Epidermal melanocyte (primary cell): ENCODE measurements at regions not wholly inside any gene's neighbourhood (a gene's known extent, or its start where the extent isn't known, plus 50 kb on each side); places are given as distances from the start of the nearest gene placed in this dataset.

Experiments used
- DNase-seq: peaks from one replicate; pipeline ENCODE4 v3.0.0; 2011; ENCODE audit warnings: low spot score; ENCODE audit not compliant: insufficient read length

DNA sequence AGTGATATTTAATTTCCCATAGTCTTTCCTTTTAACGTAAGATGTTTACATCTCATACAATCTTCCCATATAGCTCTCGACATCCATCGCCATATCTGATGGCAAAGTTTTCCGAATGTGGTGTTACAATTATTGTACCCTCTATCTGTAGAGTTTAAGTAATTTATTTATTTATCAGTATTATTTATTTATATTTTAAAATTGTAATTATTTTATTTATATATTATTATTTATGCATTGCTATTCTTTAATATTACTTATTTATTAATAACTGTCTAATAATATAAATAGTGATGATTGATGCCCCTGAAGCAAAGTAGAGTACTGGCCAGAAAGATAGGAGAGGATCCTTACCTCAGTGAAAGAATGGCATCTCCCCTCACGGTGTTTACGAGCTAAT, 812.9 kb downstream of the VGLL3 start:
- DNase-seq = no peak

DNA sequence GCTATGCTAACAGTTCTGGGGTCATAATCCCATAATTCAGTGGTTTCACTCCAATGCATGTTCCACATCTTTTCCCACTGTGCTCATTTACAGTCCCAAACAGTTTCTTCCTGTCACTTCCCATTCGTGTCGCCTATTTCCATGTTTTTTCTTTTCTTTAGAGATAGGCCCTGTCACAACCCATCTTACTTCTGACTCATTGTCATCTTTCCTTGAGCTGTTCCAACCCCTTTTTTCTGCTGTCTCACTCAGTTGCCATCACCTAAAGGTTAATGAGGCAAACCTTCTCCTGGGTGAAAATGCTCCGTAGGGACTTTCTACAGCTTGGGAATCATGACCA, 814.5 kb downstream of the VGLL3 start:
- DNase-seq = no peak

DNA sequence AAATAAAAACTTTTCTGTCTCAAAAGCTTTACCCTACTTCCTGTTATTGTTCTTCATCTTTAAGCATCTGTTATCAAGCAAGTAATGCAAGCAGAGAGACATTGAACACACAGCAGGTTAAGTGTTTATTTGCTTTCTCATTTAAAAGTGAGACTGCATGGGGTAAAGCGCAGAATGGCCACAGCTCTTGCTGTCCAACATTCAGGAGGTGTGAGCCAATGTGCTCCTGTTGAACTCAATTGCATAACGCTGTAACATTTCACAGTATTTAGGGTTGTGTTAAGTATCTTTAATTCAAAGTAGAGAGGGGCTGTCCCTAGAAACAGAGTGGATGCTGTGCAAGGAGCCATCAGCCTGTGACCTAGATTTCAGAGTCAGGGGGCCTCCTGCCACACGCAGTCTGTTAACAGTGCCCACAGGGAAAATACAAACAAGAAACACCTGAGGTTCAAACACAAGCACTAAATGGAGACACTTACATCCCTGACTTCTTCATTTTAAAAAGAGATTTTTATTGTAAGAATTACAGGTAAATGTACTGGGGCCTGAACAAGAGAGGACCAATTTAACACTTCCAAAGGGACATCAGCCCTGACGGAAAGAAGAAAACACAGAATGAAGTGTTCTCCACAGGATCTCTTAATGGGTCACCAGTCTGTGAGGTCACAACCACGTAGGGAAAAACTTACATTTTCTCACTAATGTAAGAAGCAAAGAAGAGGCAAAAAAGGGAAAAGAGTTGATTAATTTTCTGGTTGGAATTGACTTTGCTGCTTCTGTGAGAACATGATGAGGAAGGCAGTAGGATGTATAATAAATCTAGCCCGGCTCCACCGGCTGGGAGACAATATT, 815.1 kb downstream of the VGLL3 start:
- DNase-seq = no peak

DNA sequence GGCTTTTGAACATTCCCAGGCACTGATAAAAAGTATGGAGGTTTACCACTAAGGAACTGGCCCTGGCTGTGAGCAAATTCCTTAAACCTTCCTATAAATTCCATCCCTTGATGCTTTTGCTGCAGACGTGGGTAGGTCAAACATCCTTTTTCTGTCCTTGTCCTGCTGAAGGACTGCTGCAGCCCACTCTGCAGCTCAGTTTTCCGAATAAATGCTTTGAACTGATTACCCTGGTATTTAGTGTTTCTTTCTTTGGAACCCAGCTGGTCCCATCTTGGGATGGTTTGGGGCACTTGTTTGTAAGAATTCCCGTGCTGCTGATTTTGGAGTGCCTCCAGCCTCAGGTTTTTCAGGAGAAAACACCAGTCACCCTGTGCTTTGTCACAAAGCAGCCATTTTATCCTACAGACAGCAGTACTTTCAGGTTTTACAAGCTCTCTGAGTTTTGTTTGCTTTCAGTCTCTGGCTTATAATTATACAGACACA, 815.9 kb downstream of the VGLL3 start:
- DNase-seq = no peak

DNA sequence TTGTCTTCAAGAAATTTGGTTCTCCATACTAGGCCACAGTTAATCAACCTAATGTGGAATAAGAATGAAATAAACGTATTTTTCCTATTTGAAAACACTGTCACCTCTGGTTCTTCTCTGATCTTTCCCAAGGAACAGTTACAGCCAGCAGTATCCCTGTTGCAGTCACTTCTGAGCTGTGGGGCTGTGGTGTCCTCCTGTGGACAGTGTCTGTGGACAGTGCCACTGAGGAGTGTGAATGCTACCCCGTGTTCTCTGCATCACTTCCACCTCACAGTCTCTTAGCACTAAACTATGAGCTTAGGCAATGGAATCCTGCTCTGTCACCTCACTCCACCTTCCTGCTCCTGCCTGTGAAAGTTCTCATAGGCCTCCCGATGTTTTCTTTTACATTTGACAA, 817.5 kb downstream of the VGLL3 start:
- no peak for DNase-seq

DNA sequence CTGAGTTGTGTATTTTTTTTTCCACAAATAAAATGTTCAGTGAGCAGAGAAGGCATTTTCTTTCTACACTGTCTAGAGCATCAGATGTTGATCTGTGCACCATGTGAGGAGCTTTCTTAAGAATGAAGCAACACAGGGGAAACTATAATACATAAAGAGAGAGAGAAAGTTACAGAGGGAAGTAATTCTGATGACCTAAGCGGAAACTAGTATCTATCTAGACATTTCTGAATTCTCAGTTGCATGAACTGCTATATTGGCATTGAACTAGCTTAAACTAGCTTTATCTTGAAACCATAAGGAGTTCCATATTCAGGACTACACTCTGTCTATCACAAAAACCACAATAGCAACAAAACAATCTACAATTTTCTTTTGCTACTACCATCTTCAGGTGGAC, 822.4 kb downstream of the VGLL3 start:
- no peak for DNase-seq

DNA sequence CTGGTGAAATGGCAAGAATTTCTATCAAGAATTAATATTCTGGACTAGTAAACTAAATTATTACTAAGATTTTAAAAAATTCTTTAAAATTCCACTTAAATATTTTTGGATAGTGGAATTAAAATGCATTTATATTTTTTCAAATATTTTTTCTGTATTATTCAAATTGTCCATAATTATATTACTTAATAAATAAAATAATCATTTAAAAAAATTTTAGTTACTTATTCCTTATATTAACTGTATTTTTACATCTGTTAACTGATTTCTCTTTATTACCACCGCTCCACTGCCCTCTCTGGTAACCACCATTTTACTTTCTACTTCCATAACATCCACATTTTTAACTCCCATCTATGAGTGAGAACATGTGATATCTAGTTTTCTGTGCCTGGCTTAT, 828.4 kb downstream of the VGLL3 start:
- DNase-seq = no peak

DNA sequence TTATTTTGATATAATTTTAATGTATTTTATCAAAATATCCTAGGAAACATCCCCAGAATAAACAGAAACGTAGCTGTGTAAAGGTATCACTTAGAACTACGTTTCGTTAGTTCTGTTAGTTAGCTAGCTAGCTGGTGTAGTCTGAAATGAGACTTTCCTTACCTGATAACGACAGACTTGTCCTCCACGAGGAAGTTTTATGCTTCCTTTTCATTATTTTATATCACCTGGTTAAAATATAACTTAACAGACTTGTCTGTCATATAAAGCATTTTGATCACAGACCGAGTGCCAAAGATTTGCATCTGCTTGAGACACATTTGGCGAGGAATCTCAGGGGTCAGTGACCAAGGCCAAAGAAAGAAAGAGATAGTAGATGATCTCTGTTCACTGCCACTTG, 829.5 kb downstream of the VGLL3 start:
- DNase-seq = no peak

DNA sequence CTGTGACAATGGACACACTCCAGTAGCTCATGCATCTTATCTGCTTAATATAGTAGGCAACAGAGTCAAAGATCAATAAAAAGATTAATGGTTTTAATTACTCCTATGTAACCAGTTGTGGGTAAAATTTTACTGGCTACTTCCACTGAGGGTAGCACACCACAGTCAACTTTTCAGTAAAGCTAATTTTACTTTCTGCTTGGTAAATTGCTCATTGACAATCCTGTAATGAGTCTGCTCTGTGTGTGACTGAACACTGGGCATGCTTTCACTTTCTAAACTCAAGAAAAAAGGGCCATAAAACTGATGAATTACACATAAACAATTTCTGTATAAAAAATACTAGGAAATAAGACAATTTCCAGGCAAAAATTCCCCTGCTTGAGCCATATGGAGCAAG, 838.3 kb downstream of the VGLL3 start:
- no peak for DNase-seq

DNA sequence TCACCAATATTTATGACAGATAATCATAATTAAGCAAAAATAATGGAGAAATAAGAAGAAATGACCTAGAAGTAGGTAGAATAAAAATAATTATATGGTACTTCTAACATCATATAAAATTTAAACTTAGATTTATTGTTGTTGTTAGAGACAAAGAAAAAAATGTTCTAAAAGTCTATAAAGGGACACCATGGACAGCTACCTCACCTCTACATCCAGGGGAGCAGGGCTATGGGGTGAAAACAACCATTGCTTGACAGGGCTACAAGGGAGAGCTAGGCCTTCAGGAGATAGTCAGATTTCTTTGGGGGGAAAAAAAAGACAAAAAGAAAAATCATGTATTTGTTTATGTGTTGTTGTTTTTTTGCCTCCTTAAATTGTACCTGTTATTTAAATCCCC, 841.9 kb downstream of the VGLL3 start:
- DNase-seq = no peak

DNA sequence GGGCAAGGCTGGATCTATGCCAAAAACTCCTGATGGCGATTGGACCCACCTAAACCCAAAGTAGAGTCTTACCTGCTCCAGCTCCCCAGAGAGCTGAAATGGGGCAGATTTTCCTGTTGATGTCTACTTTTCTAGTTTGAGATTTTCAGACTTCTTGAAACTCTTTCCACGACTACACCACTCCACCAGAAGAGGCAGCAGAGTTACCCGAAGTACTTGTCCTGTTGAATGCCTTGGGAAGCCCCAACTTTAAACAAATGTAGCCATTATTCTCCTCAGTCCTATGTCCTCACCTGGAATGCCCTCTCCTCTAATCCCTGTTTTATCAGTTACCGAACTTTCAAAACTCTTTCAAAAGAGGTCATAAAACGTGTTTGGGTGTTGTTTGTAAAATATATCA, 843.8 kb downstream of the VGLL3 start:
- no peak for DNase-seq

DNA sequence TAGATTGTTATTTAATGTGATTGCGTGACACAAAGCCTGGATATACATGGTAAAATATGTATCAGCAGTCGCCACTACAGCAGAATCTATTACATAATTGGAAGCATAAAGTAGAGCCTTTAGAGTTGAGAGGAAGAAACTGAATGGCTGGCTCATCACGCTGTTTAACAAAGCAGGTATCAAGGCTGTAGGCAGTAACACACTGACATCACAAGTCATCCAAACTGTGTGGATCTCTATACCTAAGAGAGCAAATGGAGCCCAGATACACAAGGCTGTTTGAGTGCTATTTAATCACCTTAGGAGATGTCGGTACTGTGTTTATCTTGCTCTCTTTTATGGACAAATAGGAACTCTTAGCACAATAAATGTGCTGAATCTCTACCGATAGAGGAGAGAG, 864.4 kb downstream of the VGLL3 start:
- DNase-seq = no peak
